Neural cell (in vitro differentiated cells): ENCODE measurements at regions not wholly inside any gene's neighbourhood (a gene's known extent, or its start where the extent isn't known, plus 50 kb on each side); places are given as distances from the start of the nearest gene placed in this dataset.

Source experiments
- H2AFZ ChIP-seq: fragments of 200-600, 300-800 bp; sonication (generic), shearing (Covaris generic); 2 replicates; pipeline ENCODE4 v1.6.0; 2014; ENCODE audit warnings: low read depth, mild to moderate bottlenecking, antibody characterized with exemption, low read length, moderate library complexity
- H3F3A ChIP-seq: fragments of 200-600 bp; shearing (Covaris generic); 2 replicates; pipeline ENCODE4 v1.6.1; 2016; ENCODE audit warnings: mild to moderate bottlenecking, moderate library complexity, mixed read lengths, antibody characterized with exemption, low read length; ENCODE audit not compliant: insufficient read depth, poor library complexity, severe bottlenecking
- H3K27ac ChIP-seq: fragments of 200-600, 300-800 bp; sonication (generic), shearing (Covaris generic); 2 replicates; pipeline ENCODE4 v1.5.1; 2014; ENCODE audit warnings: mild to moderate bottlenecking, low read length, moderate library complexity
- H3K27me3 ChIP-seq: fragments of 300-800, 200-600 bp; sonication (generic), shearing (Covaris generic); 2 replicates; pipeline ENCODE4 v1.6.0; 2014; ENCODE audit warnings: mild to moderate bottlenecking, low read depth, low read length, moderate library complexity; ENCODE audit not compliant: insufficient read depth
- H3K36me3 ChIP-seq: fragments of 300-800, 200-600 bp; sonication (generic), shearing (Covaris generic); 2 replicates; pipeline ENCODE4 v1.5.1; 2014; ENCODE audit warnings: mild to moderate bottlenecking, antibody characterized with exemption, low read length, moderate library complexity; ENCODE audit not compliant: insufficient read depth
- H3K4me2 ChIP-seq: fragments of 300-800, 200-600 bp; sonication (generic), shearing (Covaris generic); 2 replicates; pipeline ENCODE4 v1.6.0; 2014; ENCODE audit warnings: mild to moderate bottlenecking, low read length
- H3K4me3 ChIP-seq: fragments of 300-800, 200-600 bp; sonication (generic), shearing (Covaris generic); 2 replicates; pipeline ENCODE4 v1.5.1; 2014; ENCODE audit warnings: mild to moderate bottlenecking, low read length, moderate library complexity
- H3K79me2 ChIP-seq: fragments of 200-600 bp; shearing (Covaris generic); replicated peaks from 2 replicates; pipeline ENCODE4 v1.6.0; 2014; ENCODE audit warnings: mild to moderate bottlenecking, low read length, moderate library complexity; ENCODE audit not compliant: insufficient read depth
- H3K9ac ChIP-seq: fragments of 300-800, 200-600 bp; sonication (generic), shearing (Covaris generic); 2 replicates; pipeline ENCODE4 v1.6.1; 2016; ENCODE audit warnings: mild to moderate bottlenecking, low read length, mixed read lengths
- H3K9me2 ChIP-seq: fragments of 200-600 bp; shearing (Covaris generic); 2 replicates; pipeline ENCODE4 v1.6.1; 2016; ENCODE audit warnings: mild to moderate bottlenecking, low read length, mixed read lengths; ENCODE audit not compliant: insufficient read depth
- H3K9me3 ChIP-seq: fragments of 200-600, 300-800 bp; sonication (generic), shearing (Covaris generic); 2 replicates; pipeline ENCODE4 v1.6.1; 2016; ENCODE audit warnings: mild to moderate bottlenecking, mixed run types, low read length, moderate library complexity, mixed read lengths
- H4K20me1 ChIP-seq: fragments of 200-600 bp; shearing (Covaris generic); 2 replicates; pipeline ENCODE4 v1.6.1; 2016; ENCODE audit warnings: mild to moderate bottlenecking, mixed run types; ENCODE audit not compliant: insufficient read depth
- CTCF ChIP-seq: fragments of 450-650 bp; IDR thresholded peaks from 2 replicates; pipeline ENCODE4 v1.5.1; 2014; ENCODE audit warnings: antibody characterized with exemption, mild to moderate bottlenecking, moderate library complexity; ENCODE audit not compliant: poor library complexity, severe bottlenecking
- EP300 ChIP-seq: fragments of 450-650 bp; conservative IDR thresholded peaks from 2 replicates; pipeline ENCODE4 v1.6.1; 2014; ENCODE audit warnings: antibody characterized with exemption, mild to moderate bottlenecking, moderate library complexity; ENCODE audit not compliant: poor library complexity, severe bottlenecking
- EZH2 ChIP-seq: fragments of 200-600, 300-800 bp; shearing (Covaris generic), sonication (generic); IDR thresholded peaks from 2 replicates; pipeline ENCODE4 v1.6.1; 2014; ENCODE audit warnings: antibody characterized with exemption, low read length, borderline replicate concordance, mild to moderate bottlenecking; ENCODE audit not compliant: insufficient read depth, poor library complexity, severe bottlenecking
- MXI1 ChIP-seq: fragments of 450-650 bp; conservative IDR thresholded peaks from 2 replicates; pipeline ENCODE4 v1.6.1; 2014; ENCODE audit warnings: antibody characterized with exemption, mild to moderate bottlenecking; ENCODE audit not compliant: poor library complexity, severe bottlenecking
- POLR2AphosphoS5 ChIP-seq: IDR thresholded peaks from 2 replicates; pipeline ENCODE4 v1.6.1; 2012
- RAD21 ChIP-seq: fragments of 450-650 bp; conservative IDR thresholded peaks from 2 replicates; pipeline ENCODE4 v1.6.1; 2014; ENCODE audit warnings: antibody characterized with exemption, mild to moderate bottlenecking, moderate library complexity
- REST ChIP-seq: IDR thresholded peaks from 2 replicates; pipeline ENCODE4 v1.6.1; 2012; ENCODE audit warnings: borderline replicate concordance
- SMC3 ChIP-seq: fragments of 450-650 bp; conservative IDR thresholded peaks from 2 replicates; pipeline ENCODE4 v1.6.1; 2014; ENCODE audit warnings: antibody characterized with exemption, mild to moderate bottlenecking, moderate library complexity; ENCODE audit not compliant: poor library complexity
- TAF1 ChIP-seq: IDR thresholded peaks from 2 replicates; pipeline ENCODE4 v1.6.1; 2012; ENCODE audit warnings: low read depth

- Histone ChIP-seq H3K27me3 (no peaks in the 10 kb centered on the region), H2AFZ (no peak overlapping the region), H3K9ac (no peak overlapping the region), H3K9me2 (no peaks in the 10 kb centered on the region), H3K4me2 (no peak overlapping the region), H3K4me3 (no peak overlapping the region), H3F3A (no peaks in the 10 kb centered on the region), H3K79me2 (no peaks in the 10 kb centered on the region), H3K27ac (no peak overlapping the region), H3K36me3 (no peaks in the 10 kb centered on the region), H3K9me3 (no peaks in the 10 kb centered on the region), H4K20me1 (no peaks in the 10 kb centered on the region)
- TF ChIP-seq TAF1 (no peak), EP300 (no peak), REST (no peak), SMC3 (no peak), CTCF (no peak), EZH2 (no peak)
Measured at GRCh38 chr18:44411262-44411905, 269.3 kb upstream of the SETBP1 start.

- no peak overlapping the region for H3K4me3 ChIP-seq
- H3K9me3 ChIP-seq = no peaks in the 10 kb centered on the region
- H3K27ac ChIP-seq = no peak overlapping the region
- no peaks in the 10 kb centered on the region for H3K9me2 ChIP-seq
- TF ChIP-seq TAF1 = no peak
- TF ChIP-seq MXI1 = no peak
- TF ChIP-seq EP300 = no peak
- no peak for TF ChIP-seq SMC3
- no peak for TF ChIP-seq EZH2
- no peak for TF ChIP-seq REST
- TF ChIP-seq CTCF = no peak
- TF ChIP-seq POLR2AphosphoS5 = no peak
- TF ChIP-seq RAD21 = no peak
- H3K79me2 ChIP-seq = no peaks in the 10 kb centered on the region
- no peak overlapping the region for H3K4me2 ChIP-seq
- H3K9ac ChIP-seq = no peak overlapping the region
- no peaks in the 10 kb centered on the region for H4K20me1 ChIP-seq
- no peak overlapping the region for H2AFZ ChIP-seq
- H3K36me3 ChIP-seq = no peaks in the 10 kb centered on the region
- no peaks in the 10 kb centered on the region for H3F3A ChIP-seq
- H3K27me3 ChIP-seq = no peaks in the 10 kb centered on the region
Measured at GRCh38 chr18:44411976-44412375, 268.7 kb upstream of the SETBP1 start.
